Epithelial cell of esophagus (primary cell): ENCODE measurements at regions not wholly inside any gene's neighbourhood (a gene's known extent, or its start where the extent isn't known, plus 50 kb on each side); places are given as distances from the start of the nearest gene placed in this dataset.
A peak's percentile ranks its signal among the peaks of the same experiment; 100 is the strongest.

Experiments used
- DNase-seq: peaks from one replicate; pipeline ENCODE4 v3.0.0; 2010; ENCODE audit warnings: low read depth
- H3K4me3 ChIP-seq: 2 replicates; pipeline ENCODE4 v1.5.1; 2011; ENCODE audit warnings: mild to moderate bottlenecking, low read length, control low read depth
- CTCF ChIP-seq: IDR thresholded peaks from 2 replicates; pipeline ENCODE4 v1.5.1; 2011; ENCODE audit warnings: low read depth, mild to moderate bottlenecking, low read length, control low read depth, inconsistent platforms; ENCODE audit not compliant: insufficient read depth; ENCODE audit errors: missing control alignments

- DNase-seq = no peak
- no peak for TF ChIP-seq CTCF
- H3K4me3 ChIP-seq = no peak overlapping the region
Observed at GRCh38 chr14:94717808-94718207, 52.1 kb downstream of the GSC start.

- DNase-seq = no peak
- no peak overlapping the region for H3K4me3 ChIP-seq
- TF ChIP-seq CTCF = no peak
Observed at GRCh38 chr14:94716976-94717375, 52.9 kb downstream of the GSC start.

- no peak for TF ChIP-seq CTCF
- no peak overlapping the region for H3K4me3 ChIP-seq
- no peak for DNase-seq
Observed at GRCh38 chr14:94713115-94713514, 56.8 kb downstream of the GSC start.

GRCh38 chr14:94710731-94711130 is 59.2 kb downstream of the GSC start:
- no peak for DNase-seq
- no peak overlapping the region for H3K4me3 ChIP-seq
- TF ChIP-seq CTCF = no peak

GRCh38 chr14:94707494-94707893 is 62.4 kb downstream of the GSC start:
- H3K4me3 ChIP-seq = no peak overlapping the region
- DNase-seq = no peak
- TF ChIP-seq CTCF = no peak

- DNase-seq = no peak
- no peak overlapping the region for H3K4me3 ChIP-seq
- no peak for TF ChIP-seq CTCF
Observed at GRCh38 chr14:94706133-94706532, 63.8 kb downstream of the GSC start.

GRCh38 chr14:94702629-94703028 is 67.3 kb downstream of the GSC start:
- peak; percentile 52 for DNase-seq
- H3K4me3 ChIP-seq = no peak overlapping the region
- TF ChIP-seq CTCF = no peak
